Glomerular endothelial cell (primary cell): ENCODE measurements at regions not wholly inside any gene's neighbourhood (a gene's known extent, or its start where the extent isn't known, plus 50 kb on each side); places are given as distances from the start of the nearest gene placed in this dataset.

Experiments
- DNase-seq: peaks from one replicate; pipeline ENCODE4 v3.0.0-alpha.2; 2011; ENCODE audit warnings: low read depth, low spot score; ENCODE audit errors: extremely low read depth

DNA sequence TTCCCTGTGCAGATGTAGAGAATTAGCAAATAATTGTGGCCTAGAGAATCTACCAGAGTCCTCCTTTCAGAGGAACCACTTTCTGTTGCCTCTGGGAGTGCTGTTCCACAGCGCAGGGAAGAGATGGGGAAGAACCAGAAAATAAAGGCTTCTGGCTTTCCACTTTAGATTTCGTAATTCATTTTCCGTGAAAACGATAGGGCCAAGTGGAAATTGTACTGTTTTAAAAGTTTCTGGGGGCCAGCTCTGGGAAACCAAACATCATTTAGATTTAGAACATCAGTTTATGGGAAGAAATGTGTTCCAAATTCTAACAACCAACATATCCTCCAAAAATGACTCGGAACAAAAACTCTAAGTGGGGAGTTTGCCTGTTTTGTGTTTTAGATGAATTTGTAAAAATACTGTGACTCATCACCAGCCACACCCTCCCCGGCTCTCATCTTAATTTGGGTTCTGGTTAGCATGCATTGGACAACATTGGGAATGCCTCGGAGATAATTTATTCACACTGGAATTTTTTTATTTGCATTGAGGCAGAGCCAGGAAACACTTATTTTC, 65.2 kb upstream of the LNX1 start:
- no peak for DNase-seq

DNA sequence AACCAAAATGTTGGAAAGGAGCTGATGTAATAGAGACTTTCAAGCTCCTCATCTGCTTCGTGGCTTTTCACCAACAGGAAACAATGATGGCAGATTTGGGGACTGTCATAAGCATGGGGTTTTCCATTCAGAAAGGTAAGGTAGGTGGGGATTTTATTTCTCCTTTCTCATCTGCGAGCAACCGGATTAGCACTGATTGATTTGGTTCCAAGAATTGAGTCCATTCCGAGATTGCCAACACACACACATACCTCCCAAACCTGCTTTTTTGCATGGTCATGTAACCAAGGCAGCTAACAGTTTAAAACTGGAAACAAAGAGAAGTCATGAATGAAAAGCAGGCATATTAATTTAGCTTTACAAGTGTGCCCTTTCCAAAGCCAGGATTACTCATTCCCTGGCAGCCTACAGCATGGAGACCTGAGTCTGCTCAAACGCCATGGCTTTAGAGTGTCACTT, 63.0 kb upstream of the LNX1 start:
- DNase-seq = no peak

DNA sequence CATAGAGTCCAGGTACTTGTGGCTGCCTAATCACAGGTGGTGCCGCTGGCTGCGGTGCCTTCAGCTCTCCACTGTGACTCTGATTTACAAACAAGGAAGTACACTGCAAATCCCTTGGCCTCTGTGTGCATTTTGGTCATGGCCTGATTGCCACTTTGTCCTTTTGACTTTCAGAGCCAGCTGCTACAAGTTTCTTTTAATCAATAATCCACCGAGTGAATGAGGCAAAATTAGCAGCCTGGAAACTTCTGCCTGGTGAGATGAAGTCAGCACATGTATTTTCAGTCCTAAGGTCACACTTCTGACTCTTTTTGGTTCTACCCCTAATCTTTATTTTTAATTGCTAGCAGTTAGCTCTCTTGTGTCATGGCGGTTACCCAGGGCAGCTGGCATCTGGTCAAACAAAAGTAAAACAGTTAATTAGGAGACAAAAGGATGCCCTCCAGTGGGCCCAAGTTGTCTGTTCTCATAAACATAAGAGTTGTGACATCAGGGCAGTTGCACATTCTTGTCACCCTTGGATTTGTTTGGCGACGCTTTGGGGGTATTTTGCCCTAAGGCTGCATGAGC, 62.3 kb upstream of the LNX1 start:
- DNase-seq = no peak

DNA sequence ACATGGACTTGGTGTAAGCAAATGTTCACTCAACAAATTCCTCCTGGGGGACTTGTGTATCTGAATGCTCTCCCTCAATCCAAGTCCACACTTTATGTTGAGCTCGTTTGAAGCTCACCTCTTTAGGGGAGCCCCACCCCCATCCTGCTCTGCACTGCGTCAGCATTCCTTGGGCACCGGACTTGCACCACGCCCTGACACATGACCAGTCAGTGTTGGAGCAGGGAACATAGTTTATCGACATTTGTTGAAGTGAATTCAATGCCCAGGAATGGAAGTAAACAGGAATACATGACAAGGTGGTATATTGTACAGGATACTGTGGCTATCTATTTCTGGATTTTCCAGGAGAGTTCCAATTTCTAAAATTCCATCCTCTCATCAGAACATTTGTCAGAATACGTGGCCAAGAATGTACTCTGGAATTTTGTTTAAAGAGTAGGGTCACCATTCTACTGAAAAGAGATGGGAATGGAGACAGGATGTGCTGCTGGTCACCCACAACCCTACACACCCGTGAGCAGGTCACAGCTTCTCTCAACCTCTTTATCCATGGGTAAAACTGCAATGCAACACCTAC, 60.0 kb upstream of the LNX1 start:
- no peak for DNase-seq

DNA sequence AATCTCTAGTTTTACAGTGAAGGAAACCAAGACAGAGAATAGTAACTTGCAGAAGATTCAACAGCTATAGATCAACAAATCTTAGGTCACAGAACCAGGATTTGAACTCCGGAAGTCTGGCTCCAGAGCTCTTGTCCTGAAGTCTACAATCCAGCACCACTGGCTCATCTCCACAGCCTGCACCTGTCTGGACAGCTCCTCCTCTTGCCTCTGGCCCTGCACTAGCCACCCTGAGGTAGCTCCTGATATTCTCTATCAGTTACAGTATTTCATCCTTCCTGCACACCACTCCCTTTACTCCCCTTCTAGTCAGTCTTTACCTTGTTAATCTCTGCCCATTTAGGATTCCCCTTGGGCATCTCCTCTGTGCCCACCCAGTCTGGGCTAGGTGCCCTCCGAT, 58.1 kb upstream of the LNX1 start:
- DNase-seq = no peak

DNA sequence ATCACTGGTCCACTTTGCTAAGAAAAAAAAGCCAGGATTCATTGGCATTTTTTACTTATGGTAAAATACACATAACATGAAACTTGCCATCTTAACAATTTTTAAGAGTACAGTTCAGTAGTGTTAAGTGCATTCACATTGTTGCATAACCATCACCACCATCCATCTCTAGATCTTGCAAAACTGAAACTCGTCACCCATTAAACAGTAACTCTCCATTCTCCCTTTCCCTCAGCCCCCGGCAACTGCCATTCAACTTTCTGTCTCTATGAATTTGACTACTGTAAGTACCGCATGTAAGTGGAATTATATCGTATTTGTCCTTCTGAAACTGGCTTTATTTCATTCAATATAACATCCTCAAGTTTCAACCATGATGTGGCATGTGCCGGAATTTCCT, 56.3 kb upstream of the LNX1 start:
- DNase-seq = no peak

DNA sequence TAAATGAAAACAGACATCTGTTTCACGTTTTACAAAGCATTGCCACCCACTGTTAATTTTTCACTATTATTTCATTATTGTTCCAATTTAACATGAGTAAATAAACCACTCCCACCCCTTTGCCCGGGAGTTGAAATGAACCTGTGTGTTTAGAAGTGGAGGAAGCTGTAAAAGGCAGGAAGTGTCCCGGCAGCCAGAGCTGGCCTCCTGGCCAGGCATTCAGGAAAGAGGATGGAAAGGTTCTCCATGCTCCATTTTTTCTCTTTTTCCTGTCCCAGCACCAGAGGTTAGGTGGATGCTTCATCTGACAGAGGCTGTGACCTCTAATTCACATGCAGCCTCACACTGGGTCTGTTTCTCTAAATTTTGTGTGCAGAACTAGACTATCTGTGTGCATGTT, 55.5 kb upstream of the LNX1 start:
- no peak for DNase-seq

DNA sequence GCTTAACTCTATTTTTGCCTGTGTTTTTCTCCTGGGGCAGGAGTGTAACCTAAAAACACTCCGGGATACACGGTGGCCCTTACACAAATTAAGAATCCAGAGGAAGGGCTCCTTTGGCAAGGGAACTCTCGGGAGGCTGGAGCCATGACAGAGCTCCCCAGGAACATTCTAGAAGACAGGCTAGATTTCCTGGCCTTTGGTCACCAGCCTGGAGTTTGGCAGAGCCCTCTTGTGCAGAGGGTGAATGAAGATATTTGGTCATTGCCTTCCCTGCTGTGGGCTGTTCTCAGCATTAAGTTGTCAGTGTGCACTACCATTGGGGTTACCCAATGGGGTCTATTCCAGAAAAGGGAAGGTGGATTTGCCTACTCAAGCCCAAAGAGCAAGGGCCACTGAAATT, 53.8 kb upstream of the LNX1 start:
- DNase-seq = no peak

DNA sequence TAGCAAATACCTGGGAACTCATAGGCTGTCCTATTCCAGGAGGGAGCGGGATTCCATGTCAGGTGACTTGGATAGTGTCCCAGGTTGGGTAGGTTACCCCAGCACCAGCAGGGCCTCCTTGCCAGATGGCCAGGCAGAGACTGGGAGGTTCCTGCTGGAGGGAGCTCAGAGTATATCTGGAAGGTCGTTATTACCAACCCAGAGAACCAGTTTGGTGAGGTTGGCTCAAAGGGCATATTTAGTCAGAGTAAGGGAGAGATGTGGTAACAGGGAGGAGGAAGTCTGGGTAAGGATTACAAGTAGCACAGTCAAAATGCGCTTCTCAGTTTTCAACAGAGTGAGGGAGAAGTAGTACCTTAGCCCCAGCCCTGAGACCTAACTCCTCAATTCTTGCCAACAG, 53.3 kb upstream of the LNX1 start:
- no peak for DNase-seq
